HFF-Myc (cell line): ENCODE measurements at regions not wholly inside any gene's neighbourhood (a gene's known extent, or its start where the extent isn't known, plus 50 kb on each side); places are given as distances from the start of the nearest gene placed in this dataset.

Experiments used
- DNase-seq: peaks from one replicate; pipeline ENCODE4 v3.0.0-alpha.2; 2011; ENCODE audit warnings: low read depth; ENCODE audit errors: extremely low read depth
- H3K4me3 ChIP-seq: replicated peaks from 2 replicates; pipeline ENCODE4 v1.5.1; 2011; ENCODE audit warnings: low read depth, mild to moderate bottlenecking, control low read depth, low read length
- CTCF ChIP-seq: IDR thresholded peaks from 2 replicates; pipeline ENCODE4 v1.5.1; 2012; ENCODE audit warnings: mild to moderate bottlenecking, low read depth, low read length, control low read depth; ENCODE audit errors: missing control alignments

- no peak for DNase-seq
- H3K4me3 ChIP-seq: no peak overlapping the region
- TF ChIP-seq CTCF: no peak
These were observed 163.0 kb downstream of the SCG2 start for GRCh38 chr2:223439184-223439583.

DNA sequence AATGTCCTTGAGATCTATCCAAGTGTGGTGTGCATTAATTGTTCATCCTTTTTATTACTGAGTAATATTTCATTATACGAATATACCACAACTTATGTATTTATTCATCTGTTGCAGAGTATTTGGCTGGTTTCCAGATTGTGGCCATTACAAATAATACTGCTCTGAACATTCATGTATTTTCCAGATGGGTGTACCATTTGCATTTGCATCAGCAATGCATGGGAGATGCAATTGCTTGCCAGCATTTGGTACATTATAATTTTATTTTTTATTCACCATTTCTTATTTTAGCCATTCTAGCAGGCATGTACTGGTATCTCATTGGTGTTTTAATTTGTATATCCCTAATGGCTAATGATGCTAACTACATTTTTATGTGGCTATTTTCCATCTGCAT lies 162.4 kb downstream of the SCG2 start:
- no peak for DNase-seq
- TF ChIP-seq CTCF: no peak
- no peak overlapping the region for H3K4me3 ChIP-seq

DNA sequence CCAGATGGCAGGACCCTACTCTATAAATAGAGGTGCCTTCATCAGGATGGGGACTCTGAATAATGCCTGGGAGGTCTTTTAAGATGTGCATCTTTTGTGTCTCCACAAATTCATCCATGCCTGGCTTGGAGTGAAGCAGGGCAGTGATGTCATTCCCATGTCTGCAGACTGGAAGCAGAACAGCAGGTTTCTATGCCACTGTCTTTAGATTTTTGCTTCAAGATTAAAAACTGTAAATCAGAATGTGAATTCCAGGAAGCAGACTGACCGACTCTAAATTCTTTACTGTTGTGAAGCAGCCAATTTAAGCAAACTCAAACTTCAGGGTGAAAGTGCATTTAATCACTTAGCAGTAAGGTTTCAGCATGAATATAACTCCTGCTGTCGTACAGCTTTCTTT lies 159.3 kb downstream of the SCG2 start:
- no peak overlapping the region for H3K4me3 ChIP-seq
- no peak for TF ChIP-seq CTCF
- DNase-seq: no peak

GRCh38 chr2:223450246-223450645 lies 151.9 kb downstream of the SCG2 start:
- no peak overlapping the region for H3K4me3 ChIP-seq
- no peak for TF ChIP-seq CTCF
- no peak for DNase-seq

DNA sequence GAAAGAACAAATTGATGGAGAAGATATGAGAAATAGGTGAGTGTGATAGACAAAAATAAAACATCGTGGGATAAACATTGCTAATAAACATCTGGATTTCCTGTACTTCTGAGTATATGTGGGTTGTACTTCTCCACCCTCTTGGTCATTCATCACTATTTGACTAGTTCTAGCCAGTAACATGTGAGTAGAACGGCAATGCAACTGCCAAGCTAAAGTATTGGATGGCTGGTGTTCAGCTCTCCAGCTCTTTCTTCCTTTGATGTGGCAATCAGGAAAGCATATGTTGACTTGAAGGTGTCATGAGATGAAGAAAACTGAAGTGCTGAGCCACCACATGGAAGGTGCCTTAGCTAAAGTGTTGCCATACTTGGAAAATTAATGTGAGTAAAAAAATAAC lies 144.9 kb downstream of the SCG2 start:
- no peak for DNase-seq
- no peak for TF ChIP-seq CTCF
- H3K4me3 ChIP-seq: no peak overlapping the region

- no peak for DNase-seq
- no peak overlapping the region for H3K4me3 ChIP-seq
- TF ChIP-seq CTCF: peak; percentile 13
These were observed 142.7 kb downstream of the SCG2 start for GRCh38 chr2:223459328-223459939.

DNA sequence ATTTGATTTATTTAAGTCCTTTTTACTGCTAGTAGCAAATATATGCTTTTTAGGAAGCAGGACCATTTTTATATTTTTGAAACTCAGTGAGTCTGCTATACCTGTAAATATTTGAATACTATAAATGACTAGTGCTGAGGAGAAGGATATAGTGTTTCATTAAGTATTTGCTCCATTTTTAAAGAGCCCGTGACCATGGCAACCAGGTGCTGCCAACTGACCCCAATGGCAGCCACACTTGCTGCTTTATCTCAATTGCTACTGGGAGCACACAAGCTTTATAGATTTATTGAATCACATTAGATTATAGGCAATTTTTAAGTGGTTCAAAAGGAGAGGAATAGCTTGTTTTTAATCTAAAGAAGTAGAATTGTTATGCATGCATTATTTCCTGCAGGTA lies 142.0 kb downstream of the SCG2 start:
- no peak for DNase-seq
- TF ChIP-seq CTCF: no peak

More for the DNA sequence above, 142.0 kb downstream of the SCG2 start:
- no peak overlapping the region for H3K4me3 ChIP-seq
